ENCODE measurements at regions not wholly inside any gene's neighbourhood (a gene's known extent, or its start where the extent isn't known, plus 50 kb on each side); places are given as distances from the start of the nearest gene placed in this dataset.
"Not testable (repeated sequence)": the region's sequence is repeated elsewhere in the genome, so short reads cannot be mapped to it uniquely, and the experiment has no call there.

- TF ChIP-seq CTCF (IDR thresholded peaks at IDR 0.05; ENCODE audit: low read length, missing control alignments): no peak
- no peak for DNase-seq (ENCODE audit: low read depth)
Measured at GRCh38 chr5:36418152-36418979, 116.7 kb upstream of the RANBP3L start.

GRCh38 chr5:36421256-36421655 is 119.6 kb upstream of the RANBP3L start:
- H3K4me3 ChIP-seq (replicated peaks; ENCODE audit: low read depth, low read length): no peak overlapping the region
- no peak for TF ChIP-seq CTCF (IDR thresholded peaks at IDR 0.05; ENCODE audit: low read length, missing control alignments)

More at GRCh38 chr5:36418152-36418979, 116.7 kb upstream of the RANBP3L start:
- no peak overlapping the region for H3K4me3 ChIP-seq (replicated peaks; ENCODE audit: low read depth, low read length)

GRCh38 chr5:36422952-36423351 is 121.2 kb upstream of the RANBP3L start:
- no peak overlapping the region for H3K4me3 ChIP-seq (replicated peaks; ENCODE audit: low read depth, low read length)
- DNase-seq (ENCODE audit: low read depth): no peak
- TF ChIP-seq CTCF (IDR thresholded peaks at IDR 0.05; ENCODE audit: low read length, missing control alignments): no peak

More at GRCh38 chr5:36421256-36421655, 119.6 kb upstream of the RANBP3L start:
- DNase-seq (ENCODE audit: low read depth): no peak

- DNase-seq (ENCODE audit: low read depth): no peak
- no peak overlapping the region for H3K4me3 ChIP-seq (replicated peaks; ENCODE audit: low read depth, low read length)
- TF ChIP-seq CTCF (IDR thresholded peaks at IDR 0.05; ENCODE audit: low read length, missing control alignments): no peak
Measured at GRCh38 chr5:36423578-36424307, 122.0 kb upstream of the RANBP3L start.

GRCh38 chr5:36426070-36426469 is 124.4 kb upstream of the RANBP3L start:
- DNase-seq (ENCODE audit: low read depth); H3K4me3 ChIP-seq (replicated peaks; ENCODE audit: low read depth, low read length): not testable (repeated sequence)

GRCh38 chr5:36435516-36435915 is 133.8 kb upstream of the RANBP3L start:
- DNase-seq (ENCODE audit: low read depth): no peak
- TF ChIP-seq CTCF (IDR thresholded peaks at IDR 0.05; ENCODE audit: low read length, missing control alignments): no peak
- H3K4me3 ChIP-seq (replicated peaks; ENCODE audit: low read depth, low read length): no peak overlapping the region

- TF ChIP-seq CTCF (IDR thresholded peaks at IDR 0.05; ENCODE audit: low read length, missing control alignments): no peak
- DNase-seq (ENCODE audit: low read depth): no peak
- H3K4me3 ChIP-seq (replicated peaks; ENCODE audit: low read depth, low read length): no peak overlapping the region
Measured at GRCh38 chr5:36436306-36436705, 134.6 kb upstream of the RANBP3L start.
